ENCODE measurements at regions not wholly inside any gene's neighbourhood (a gene's known extent, or its start where the extent isn't known, plus 50 kb on each side); places are given as distances from the start of the nearest gene placed in this dataset.

- no peak for DNase-seq
Observed at GRCh38 chrX:103158317-103158621, 56.6 kb upstream of the BEX4 start.

DNA sequence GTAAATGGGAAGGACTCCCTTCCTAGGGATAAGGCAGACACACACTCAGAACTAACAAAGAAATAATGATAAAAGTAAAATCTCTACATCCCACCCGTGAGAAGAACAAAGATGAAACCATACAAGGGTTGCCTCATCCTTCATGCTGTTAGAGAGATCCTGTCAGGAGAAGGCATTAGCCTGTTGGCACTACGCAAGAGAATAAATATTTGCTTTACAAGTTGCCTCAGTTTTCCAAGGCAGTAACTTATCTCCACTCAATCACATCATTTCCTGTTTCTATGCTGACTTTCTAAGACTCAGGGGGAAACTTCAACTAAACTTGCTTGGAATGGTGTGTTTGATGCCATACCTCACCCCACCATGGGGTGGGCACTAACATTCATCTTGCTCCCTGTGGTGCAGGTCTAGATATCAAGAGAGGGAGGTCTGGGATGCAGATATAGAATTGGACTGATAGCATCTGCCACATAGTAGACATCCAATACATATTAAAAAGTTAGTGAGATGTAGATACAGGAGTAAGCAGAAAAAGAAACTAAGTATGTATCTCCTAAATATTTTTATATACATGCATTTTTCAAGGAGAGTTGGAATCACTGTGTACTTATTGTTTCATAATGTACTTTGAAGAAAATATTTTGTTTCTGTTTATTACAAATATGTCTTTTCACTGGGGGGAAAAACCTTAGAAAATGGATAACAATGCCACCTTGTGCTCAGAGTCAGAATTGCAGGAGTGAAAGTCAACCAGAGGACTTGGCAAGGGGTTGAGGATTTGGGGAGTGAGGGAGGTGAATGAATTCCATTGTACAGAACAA is 57.2 kb upstream of the BEX4 start:
- DNase-seq, result peak; percentile 8

DNA sequence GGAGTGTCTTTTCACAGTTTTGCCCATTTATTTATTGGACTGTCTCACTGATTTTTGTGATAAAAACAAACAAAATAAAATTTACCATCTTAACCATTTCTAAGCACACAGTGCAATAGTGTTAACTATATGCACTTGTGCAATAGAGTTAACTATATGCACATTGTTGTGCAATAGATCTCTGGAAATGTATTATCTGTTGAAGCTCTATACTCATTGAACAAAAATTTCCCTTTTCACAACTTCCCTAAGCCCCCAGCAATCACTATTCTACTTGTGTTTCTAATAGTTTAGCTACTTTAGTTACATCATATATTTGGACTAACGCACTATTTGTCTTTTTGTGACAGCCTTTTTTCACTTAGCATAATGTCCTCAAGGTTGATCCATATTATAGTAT is 59.7 kb upstream of the BEX4 start:
- DNase-seq, result no peak

- no peak for DNase-seq
Observed at GRCh38 chrX:103153661-103154060, 60.7 kb upstream of the NXF3 start.

DNA sequence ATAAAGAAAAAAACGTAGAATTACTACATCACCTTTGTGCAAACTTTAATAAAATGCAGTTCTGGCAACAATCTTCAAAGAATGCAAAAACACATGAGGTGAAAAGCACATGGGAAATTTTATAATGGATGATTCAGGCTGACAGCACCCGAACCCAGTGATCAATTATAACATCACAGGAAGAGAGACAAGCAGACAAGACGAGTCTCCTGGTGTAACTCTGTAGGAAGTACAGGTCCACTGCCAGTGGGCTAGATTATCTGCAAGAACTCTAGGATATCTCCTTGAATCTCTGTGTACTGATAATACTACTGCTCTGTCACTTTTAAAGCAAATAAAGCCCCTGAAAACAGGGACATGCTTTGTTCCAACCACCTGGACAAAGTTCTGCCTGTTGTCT is 58.9 kb upstream of the NXF3 start:
- no peak for DNase-seq

GRCh38 chrX:103149652-103150051 is 56.7 kb upstream of the NXF3 start:
- no peak for DNase-seq

DNA sequence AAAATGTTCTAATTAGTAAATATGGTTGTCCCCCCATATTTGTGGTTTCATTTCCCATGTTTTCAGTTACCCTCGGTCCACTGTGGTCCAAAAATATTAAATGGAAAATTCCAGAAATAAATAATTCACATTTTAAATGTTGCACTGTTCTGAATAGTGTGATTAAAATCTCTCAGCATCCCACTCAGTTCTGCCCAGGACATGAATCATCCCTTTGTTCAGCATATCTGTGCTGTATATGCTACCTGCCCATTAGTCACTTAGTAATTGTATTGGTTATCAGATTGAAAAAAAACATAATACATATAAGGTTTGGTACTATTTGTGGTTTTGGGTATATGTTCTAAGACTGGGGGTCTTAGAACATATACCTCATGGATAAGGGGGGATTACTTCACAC is 55.1 kb upstream of the NXF3 start:
- no peak for DNase-seq

Measured in NCI-H2171 treated with DMSO at 0.1 percent for 48 hours (cell line).